ENCODE measurements at regions not wholly inside any gene's neighbourhood (a gene's known extent, or its start where the extent isn't known, plus 50 kb on each side); places are given as distances from the start of the nearest gene placed in this dataset.

- DNase-seq (ENCODE audit: low read depth in 1 of 2, low spot score in 1 of 2) (no peak), FAIRE-seq (no peak), ATAC-seq (no peak)
- H3K4me2 ChIP-seq = no peak overlapping the region
- 20% methylated on average over 1 of the region's 1 CpG for WGBS (ENCODE audit: missing lambda C conversion rate)
- ChIA-PET POLR2A (no interaction called here), CTCF (no interaction called here)
- no peaks in the 10 kb centered on the region for H3K4me1 ChIP-seq
- no peak overlapping the region for H3K27ac ChIP-seq
- H3K9me3 ChIP-seq = no peaks in the 10 kb centered on the region
- H3K4me3 ChIP-seq = no peak overlapping the region
- no peak for TF ChIP-seq CHD4 (IDR thresholded peaks at IDR 0.05; ENCODE audit: borderline replicate concordance)
- TF ChIP-seq NR3C1 (IDR thresholded peaks at IDR 0.05) = no peak
- TF ChIP-seq MYC (IDR thresholded peaks at IDR 0.05; ENCODE audit: borderline replicate concordance, low read length) = no peak
- TF ChIP-seq SMC3 (IDR thresholded peaks at IDR 0.05) = no peak
- TF ChIP-seq RNF2 (IDR thresholded peaks at IDR 0.05; ENCODE audit: borderline replicate concordance, low read depth) = no peak
- TF ChIP-seq NFE2L2 (conservative IDR thresholded peaks at IDR 0.05; ENCODE audit: low read length) = no peak
- TF ChIP-seq CBX8 (IDR thresholded peaks at IDR 0.05) = no peak
- TF ChIP-seq JUN (IDR thresholded peaks at IDR 0.05) = no peak
- TF ChIP-seq FOSL2 (IDR thresholded peaks at IDR 0.05) = no peak
- TF ChIP-seq FOSL2 (CRISPR knock-in tag; IDR thresholded peaks at IDR 0.05) = no peak
- no peak for TF ChIP-seq TP53 (CRISPR knock-in tag; IDR thresholded peaks at IDR 0.05)
- no peak for TF ChIP-seq USF2 (IDR thresholded peaks at IDR 0.05)
- TF ChIP-seq REST (IDR thresholded peaks at IDR 0.05) = no peak
- no peak for TF ChIP-seq EHF (CRISPR knock-in tag; IDR thresholded peaks at IDR 0.05)
Observed at GRCh38 chr6:15853259-15853658, 190.4 kb upstream of the DTNBP1 start.

GRCh38 chr6:15852289-15852688, 189.5 kb upstream of the DTNBP1 start:
- Histone ChIP-seq H3K9me3 (no peaks in the 10 kb centered on the region), H3K4me3 (no peak overlapping the region), H3K27ac (no peak overlapping the region), H3K4me1 (no peaks in the 10 kb centered on the region), H3K4me2 (no peak overlapping the region)
- FAIRE-seq (no peak), DNase-seq (ENCODE audit: low read depth in 1 of 2, low spot score in 1 of 2) (no peak), ATAC-seq (no peak)
- CTCF ChIA-PET = no interaction called here
- WGBS (ENCODE audit: missing lambda C conversion rate) = 48% methylated on average over 2 of the region's 2 CpGs
- POLR2A ChIA-PET = no interaction called here
- TF ChIP-seq ZSCAN20 (CRISPR knock-in tag; IDR thresholded peaks at IDR 0.05) (no peak), REST (IDR thresholded peaks at IDR 0.05) (no peak), SMC3 (IDR thresholded peaks at IDR 0.05) (no peak), HEYL (CRISPR knock-in tag; IDR thresholded peaks at IDR 0.05) (no peak), CTCF (IDR thresholded peaks at IDR 0.05) (no peak), MAZ (IDR thresholded peaks at IDR 0.05; ENCODE audit: borderline replicate concordance, low read depth, low read length) (no peak), RCOR1 (IDR thresholded peaks at IDR 0.05; ENCODE audit: low read depth, low read length) (no peak)

Data from A549 (cell line).